D721Med (cell line): ENCODE measurements at regions not wholly inside any gene's neighbourhood (a gene's known extent, or its start where the extent isn't known, plus 50 kb on each side); places are given as distances from the start of the nearest gene placed in this dataset.
A peak's percentile ranks its signal among the peaks of the same experiment; 100 is the strongest.

Source experiments
- DNase-seq: peaks from one replicate; pipeline ENCODE4 v3.0.0; 2011; ENCODE audit warnings: low spot score; ENCODE audit not compliant: insufficient read length
- FAIRE-seq: peaks from 2 replicates; lab custom pipeline; 2011; peaks lifted over from hg19 to GRCh38; lab: Jason Lieb, UNC
- CTCF ChIP-seq: IDR thresholded peaks from 2 replicates; pipeline ENCODE4 v1.5.1; 2012; ENCODE audit warnings: mild to moderate bottlenecking, control low read depth; ENCODE audit not compliant: insufficient read depth; ENCODE audit errors: missing control alignments

- peak; percentile 43 for TF ChIP-seq CTCF
- no peak for DNase-seq
- FAIRE-seq: no peak
Observed at GRCh38 chr16:52976539-52977167, 76.0 kb downstream of the CHD9NB start.

DNA sequence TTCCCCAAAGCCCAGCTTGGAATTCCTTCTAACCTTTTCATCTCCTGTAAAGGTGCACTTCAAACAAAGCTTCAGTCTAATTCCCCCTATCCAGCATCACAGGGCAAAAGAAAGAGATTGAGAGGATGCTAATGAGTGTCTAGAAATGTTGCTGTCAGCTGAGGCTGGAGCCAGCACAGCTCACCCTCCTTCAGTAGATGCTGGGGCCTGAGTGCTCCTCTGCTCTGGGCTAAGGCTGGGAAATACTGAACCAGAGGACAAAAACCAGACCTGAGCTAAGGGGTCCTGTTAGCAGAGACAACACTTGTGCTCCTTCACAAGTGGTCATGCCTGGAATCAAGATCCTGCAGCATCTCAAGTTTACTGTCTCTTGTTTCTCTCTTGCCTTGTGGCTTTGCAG is 85.0 kb downstream of the CHD9NB start:
- TF ChIP-seq CTCF: no peak
- FAIRE-seq (no peak), DNase-seq (no peak)

DNA sequence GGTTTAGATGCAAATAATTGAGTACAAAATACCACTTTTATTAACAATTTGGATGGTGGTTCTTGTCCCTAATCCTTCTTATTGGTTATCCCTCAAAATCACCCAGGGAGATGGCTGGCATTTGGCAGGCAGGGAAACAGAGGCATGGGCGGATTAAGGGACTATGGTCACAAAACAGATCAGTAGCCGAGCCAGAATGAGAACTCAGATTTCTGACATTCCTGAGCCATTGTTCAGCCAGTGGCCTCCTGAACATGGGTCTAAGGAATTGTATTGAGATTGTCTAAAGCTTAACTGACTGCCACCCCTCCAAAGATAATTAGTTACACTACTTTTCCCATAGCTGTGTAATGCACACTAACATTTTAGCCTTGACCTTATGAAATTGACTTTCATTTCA is 88.4 kb downstream of the CHD9NB start:
- FAIRE-seq: no peak
- DNase-seq: no peak
- no peak for TF ChIP-seq CTCF

DNA sequence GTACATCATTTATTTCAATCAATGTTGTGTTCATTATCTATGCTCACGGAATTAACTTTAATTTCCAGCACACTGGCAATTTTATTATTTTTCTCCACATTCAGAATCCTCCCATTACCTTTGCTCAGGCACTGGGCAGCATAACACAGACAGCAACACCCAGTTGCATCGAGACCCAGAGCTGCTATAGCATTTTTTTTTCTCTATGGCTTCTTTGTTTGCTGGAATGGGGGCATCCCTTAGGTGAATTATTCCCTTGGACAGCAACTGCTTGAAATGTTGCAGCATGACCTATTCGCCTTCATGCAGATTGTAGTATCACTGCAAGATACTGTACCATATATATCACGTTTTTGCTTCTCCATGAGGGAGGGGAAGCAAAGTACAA is 88.8 kb downstream of the CHD9NB start:
- no peak for TF ChIP-seq CTCF
- no peak for FAIRE-seq

DNA sequence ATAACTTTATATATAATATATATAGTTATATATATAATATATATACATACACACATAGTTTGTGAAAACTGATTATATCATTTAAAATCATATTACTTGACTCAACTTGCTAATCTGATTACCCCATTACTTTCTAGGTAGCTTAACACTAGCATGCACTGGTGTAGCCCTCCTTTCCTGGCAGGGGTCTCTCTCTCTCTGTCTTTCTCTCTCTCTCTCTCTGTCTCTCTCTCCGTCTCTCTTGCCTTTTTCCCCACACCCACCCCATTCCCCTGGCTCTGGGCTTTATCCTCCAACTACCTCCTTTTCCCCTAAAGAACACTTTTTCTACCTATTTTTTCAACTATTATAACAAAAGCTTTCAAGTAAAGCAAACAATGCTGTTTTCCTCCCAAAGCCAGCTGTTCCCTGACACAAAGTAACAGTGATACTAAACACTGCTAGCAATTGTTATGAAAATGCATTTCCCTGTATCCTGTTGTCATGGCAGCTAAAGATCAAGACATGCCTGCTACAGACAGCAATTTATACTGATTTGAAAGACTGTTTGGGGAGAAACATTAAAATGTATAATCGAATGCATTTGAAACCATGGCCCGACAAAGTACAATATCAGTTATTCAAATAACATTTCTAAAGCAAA is 89.4 kb downstream of the CHD9NB start:
- FAIRE-seq: no peak
- no peak for DNase-seq
- no peak for TF ChIP-seq CTCF

More for the DNA sequence above, 88.8 kb downstream of the CHD9NB start:
- DNase-seq: no peak

DNA sequence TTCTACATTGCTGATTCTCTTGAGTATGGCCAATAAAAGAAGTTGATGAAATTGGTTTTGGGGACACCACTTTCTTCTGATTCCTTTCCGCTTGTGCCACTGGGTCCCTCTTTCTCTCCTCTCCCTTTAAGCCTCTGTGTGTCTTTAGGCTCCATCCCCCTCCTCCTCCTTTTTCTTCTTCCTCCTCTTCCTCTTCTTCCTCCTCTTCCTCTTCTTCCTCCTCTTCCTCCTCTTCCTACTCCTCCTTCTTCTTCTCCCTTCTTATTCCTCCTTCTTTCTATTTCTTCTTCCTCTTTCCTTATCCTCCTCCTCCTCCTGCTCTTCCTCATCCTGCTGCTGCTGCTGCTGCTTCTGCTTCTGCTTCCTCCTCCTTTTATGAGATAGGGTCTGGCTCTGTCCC is 93.7 kb downstream of the CHD9NB start:
- TF ChIP-seq CTCF: no peak
- no peak for FAIRE-seq
- DNase-seq: no peak

GRCh38 chr16:52957199-52957598 is 95.5 kb downstream of the CHD9NB start:
- no peak for DNase-seq
- FAIRE-seq: no peak

More at GRCh38 chr16:52957199-52957598, 95.5 kb downstream of the CHD9NB start:
- no peak for TF ChIP-seq CTCF
